ENCODE measurements at regions not wholly inside any gene's neighbourhood (a gene's known extent, or its start where the extent isn't known, plus 50 kb on each side); places are given as distances from the start of the nearest gene placed in this dataset.

GRCh38 chr2:222058819-222059445 is 239.9 kb downstream of the PAX3 start:
- DNase-seq (ENCODE audit: low read depth): no peak

GRCh38 chr2:222057347-222058073 is 241.3 kb downstream of the PAX3 start:
- DNase-seq (ENCODE audit: low read depth): no peak

- DNase-seq (ENCODE audit: low read depth): no peak
Measured at GRCh38 chr2:222055328-222055727, 243.5 kb downstream of the PAX3 start.

GRCh38 chr2:222054813-222055212 is 244.0 kb downstream of the PAX3 start:
- DNase-seq (ENCODE audit: low read depth): no peak

GRCh38 chr2:222052934-222053367 is 245.8 kb downstream of the PAX3 start:
- no peak for DNase-seq (ENCODE audit: low read depth)

- DNase-seq (ENCODE audit: low read depth): no peak
Measured at GRCh38 chr2:222050981-222051380, 247.8 kb downstream of the PAX3 start.

- DNase-seq (ENCODE audit: low read depth): no peak
Measured at GRCh38 chr2:222049946-222050345, 248.9 kb downstream of the PAX3 start.

GRCh38 chr2:222043897-222044296 is 254.9 kb downstream of the PAX3 start:
- no peak for DNase-seq (ENCODE audit: low read depth)

- DNase-seq (ENCODE audit: low read depth): no peak
Measured at GRCh38 chr2:222042666-222043065, 256.1 kb downstream of the PAX3 start.

- no peak for DNase-seq (ENCODE audit: low read depth)
Measured at GRCh38 chr2:222040333-222040732, 258.5 kb downstream of the PAX3 start.

- no peak for DNase-seq (ENCODE audit: low read depth)
Measured at GRCh38 chr2:222039821-222040220, 259.0 kb downstream of the PAX3 start.

- no peak for DNase-seq (ENCODE audit: low read depth)
Measured at GRCh38 chr2:222038067-222038802, 260.6 kb downstream of the PAX3 start.

- DNase-seq (ENCODE audit: low read depth): no peak
Measured at GRCh38 chr2:222037211-222037610, 261.6 kb downstream of the PAX3 start.

- no peak for DNase-seq (ENCODE audit: low read depth)
Measured at GRCh38 chr2:222034058-222034457, 264.7 kb downstream of the PAX3 start.

GRCh38 chr2:222033541-222033940 is 265.3 kb downstream of the PAX3 start:
- no peak for DNase-seq (ENCODE audit: low read depth)

GRCh38 chr2:222025881-222026271 is 272.9 kb downstream of the PAX3 start:
- no peak for DNase-seq (ENCODE audit: low read depth)

GRCh38 chr2:222024932-222025880 is 273.6 kb downstream of the PAX3 start:
- DNase-seq (ENCODE audit: low read depth): peak; percentile 30

GRCh38 chr2:222017252-222017850 is 281.4 kb downstream of the PAX3 start:
- no peak for DNase-seq (ENCODE audit: low read depth)

GRCh38 chr2:222013889-222014288 is 284.9 kb downstream of the PAX3 start:
- DNase-seq (ENCODE audit: low read depth): no peak

GRCh38 chr2:222000326-222000725 is 298.5 kb downstream of the PAX3 start:
- DNase-seq (ENCODE audit: low read depth): peak; percentile 3

GRCh38 chr2:221999717-222000116 is 299.1 kb downstream of the PAX3 start:
- peak; percentile 0 for DNase-seq (ENCODE audit: low read depth)

- no peak for DNase-seq (ENCODE audit: low read depth)
Measured at GRCh38 chr2:221999166-221999565, 299.6 kb downstream of the PAX3 start.

Data from fibroblast of the conjunctiva (primary cell).